CD14-positive monocyte (primary cell): ENCODE measurements at regions not wholly inside any gene's neighbourhood (a gene's known extent, or its start where the extent isn't known, plus 50 kb on each side); places are given as distances from the start of the nearest gene placed in this dataset.

Experiments
- DNase-seq, 3 donors: peaks; one replicate each; pipeline ENCODE4 v3.0.0-alpha.2; 2011 to 2022
- H2AFZ ChIP-seq: 2 replicates; pipeline ENCODE4 v1.6.0; 2012; ENCODE audit warnings: mild to moderate bottlenecking, low read depth, low read length, inconsistent platforms; ENCODE audit not compliant: insufficient read depth, poor library complexity, severe bottlenecking
- H3K27ac ChIP-seq, 2 donors: 1 replicate in 1 of 2; 2 replicates in 1 of 2; pipeline ENCODE4 v1.5.1; 2012 to 2013; ENCODE audit warnings: low read length in 2 of 2, control low read depth in 1 of 2, inconsistent platforms in 1 of 2, low read depth in 1 of 2, mild to moderate bottlenecking in 1 of 2
- H3K27me3 ChIP-seq, 2 donors: one replicate each; pipeline versions ENCODE4 v1.6.0 to v1.6.1; 2011 to 2013; ENCODE audit warnings: low read length in 2 of 2; ENCODE audit not compliant: control insufficient read depth in 2 of 2, insufficient read depth in 2 of 2
- H3K36me3 ChIP-seq, 2 donors: replicated peaks in 1 of 2; 1 replicate in 1 of 2; 2 replicates in 1 of 2; pipeline versions ENCODE4 v1.5.1 to v1.6.1; 2012 to 2013; ENCODE audit warnings: low read length in 2 of 2, control low read depth in 1 of 2, inconsistent platforms in 1 of 2, mild to moderate bottlenecking in 1 of 2; ENCODE audit not compliant: insufficient read depth in 2 of 2, control insufficient read depth in 1 of 2
- H3K4me1 ChIP-seq, 2 donors: 1 replicate in 1 of 2; 2 replicates in 1 of 2; pipeline versions ENCODE4 v1.5.1 to v1.6.1; 2012 to 2013; ENCODE audit warnings: low read length in 2 of 2, control low read depth in 1 of 2, inconsistent platforms in 1 of 2, mild to moderate bottlenecking in 1 of 2, moderate library complexity in 1 of 2; ENCODE audit not compliant: insufficient read depth in 2 of 2, control insufficient read depth in 1 of 2
- H3K4me2 ChIP-seq: replicated peaks from 2 replicates; pipeline ENCODE3; 2012; ENCODE audit warnings: low read length, moderate library complexity, mild to moderate bottlenecking; ENCODE audit not compliant: poor library complexity, severe bottlenecking; ENCODE audit errors: extremely low read depth
- H3K4me3 ChIP-seq, 3 experiments: fragments of 200-600 bp in 1 of 3; sonication (generic) in 1 of 3; replicated peaks in 1 of 3; 1 replicate in 2 of 3; 2 replicates in 1 of 3; pipeline ENCODE4 v1.5.1; 2011 to 2013; ENCODE audit warnings: low read length in 3 of 3, mild to moderate bottlenecking in 3 of 3, control low read depth in 2 of 3, low read depth in 2 of 3, inconsistent platforms in 1 of 3, moderate library complexity in 1 of 3
- H3K79me2 ChIP-seq: 2 replicates; pipeline ENCODE4 v1.6.0; 2012; ENCODE audit warnings: mild to moderate bottlenecking, control low read depth, inconsistent platforms, low read length, moderate library complexity; ENCODE audit not compliant: insufficient read depth
- H3K9ac ChIP-seq: 2 replicates; pipeline ENCODE4 v1.6.0; 2017; ENCODE audit warnings: low read length, mild to moderate bottlenecking; ENCODE audit not compliant: insufficient read depth, poor library complexity, severe bottlenecking
- H3K9me3 ChIP-seq, 2 donors: replicated peaks in 1 of 2; 1 replicate in 1 of 2; 2 replicates in 1 of 2; pipeline versions ENCODE4 v1.5.1 to v1.6.1; 2012 to 2013; ENCODE audit warnings: low read length in 2 of 2, control low read depth in 1 of 2; ENCODE audit not compliant: control insufficient read depth in 1 of 2, insufficient read depth in 1 of 2
- H4K20me1 ChIP-seq: 2 replicates; pipeline ENCODE4 v1.6.0; 2012; ENCODE audit warnings: mild to moderate bottlenecking, low read length, control low read depth, moderate library complexity; ENCODE audit not compliant: insufficient read depth
- H3K27ac Mint-ChIP-seq, 7 donors: one replicate each; pipeline ENCODE4 v1.8.0; 2020; ENCODE audit warnings: mild to moderate bottlenecking in 7 of 7, mixed read lengths in 7 of 7, moderate library complexity in 6 of 7, inconsistent platforms in 2 of 7
- H3K27me3 Mint-ChIP-seq, 3 donors: one replicate each; pipeline ENCODE4 v1.8.0; 2021 to 2022; ENCODE audit warnings: low read depth in 3 of 3, mild to moderate bottlenecking in 3 of 3, mixed read lengths in 3 of 3, moderate library complexity in 3 of 3, inconsistent platforms in 1 of 3
- H3K36me3 Mint-ChIP-seq, 2 donors: one replicate each; pipeline ENCODE4 v1.8.0; 2020; ENCODE audit warnings: mixed read lengths in 2 of 2, inconsistent platforms in 1 of 2, mild to moderate bottlenecking in 1 of 2
- H3K4me1 Mint-ChIP-seq: one replicate; pipeline ENCODE4 v1.8.0; 2020; ENCODE audit warnings: mild to moderate bottlenecking, mixed read lengths
- H3K4me3 Mint-ChIP-seq, 2 donors: one replicate each; pipeline ENCODE4 v1.8.0; 2020; ENCODE audit warnings: mild to moderate bottlenecking in 2 of 2, mixed read lengths in 2 of 2, moderate library complexity in 1 of 2
- H3K9me3 Mint-ChIP-seq, 7 donors: one replicate each; pipeline ENCODE4 v1.8.0; 2020 to 2022; ENCODE audit warnings: mixed read lengths in 7 of 7, mild to moderate bottlenecking in 6 of 7, moderate library complexity in 6 of 7, inconsistent platforms in 2 of 7
- WGBS: methylation state at CpG from one replicate; pipeline ENCODE4 v1.1.5; 2013; ENCODE audit warnings: missing lambda C conversion rate; ENCODE audit not compliant: insufficient coverage; 5-methylcytosine and 5-hydroxymethylcytosine counted together
- intact Hi-C, 2 donors: fragments of 100-400 bp; cut with micrococcal nuclease; formaldehyde crosslinking; loops; one replicate each; pipeline versions ENCODE4 v1.15.0 to v1.15.1; 2023
- TF ChIP-seq, protein P1 (sequence below): fragments of 200-600 bp; IDR thresholded peaks from one replicate; pipeline ENCODE4 v1.8.0; 2022; ENCODE audit warnings: antibody characterized with exemption, mild to moderate bottlenecking

- Histone ChIP-seq H3K9ac (no peak overlapping the region), H3K27ac (no peak overlapping the region), H3K79me2 (no peaks in the 10 kb centered on the region), H3K4me3 (no peak overlapping the region), H2AFZ (no peak overlapping the region), H3K36me3 (no peaks in the 10 kb centered on the region), H3K27me3 (peaks cover 0 to 3% of the 10 kb centered on the region in 2 donors), H3K9me3 (no peaks in the 10 kb centered on the region), H4K20me1 (no peaks in the 10 kb centered on the region), H3K4me1 (peaks cover 8 to 10% of the 10 kb centered on the region in 2 donors), H3K4me2 (no peak overlapping the region)
- Mint-ChIP-seq H3K4me3 (peak overlapping the region in 1 of 2 donors; percentile 49), H3K9me3 (peaks cover 0 to 5% (median 2%) of the 10 kb centered on the region in 7 donors), H3K36me3 (no peaks in the 10 kb centered on the region), H3K27ac (no peak overlapping the region), H3K4me1 (peaks cover 13% of the 10 kb centered on the region), H3K27me3 (peaks cover 10 to 17% (median 15%) of the 10 kb centered on the region in 3 donors)
- WGBS, result no CpG with 5 or more reads among the region's 6 CpGs
- no peak for DNase-seq
- intact Hi-C loops, result loop anchor here in 1 of 2 donors (5.0 kb wide), 1 partner anchor 63 kb away; no protein-coding TSS in a partner anchor
- TF ChIP-seq, protein P1, sequence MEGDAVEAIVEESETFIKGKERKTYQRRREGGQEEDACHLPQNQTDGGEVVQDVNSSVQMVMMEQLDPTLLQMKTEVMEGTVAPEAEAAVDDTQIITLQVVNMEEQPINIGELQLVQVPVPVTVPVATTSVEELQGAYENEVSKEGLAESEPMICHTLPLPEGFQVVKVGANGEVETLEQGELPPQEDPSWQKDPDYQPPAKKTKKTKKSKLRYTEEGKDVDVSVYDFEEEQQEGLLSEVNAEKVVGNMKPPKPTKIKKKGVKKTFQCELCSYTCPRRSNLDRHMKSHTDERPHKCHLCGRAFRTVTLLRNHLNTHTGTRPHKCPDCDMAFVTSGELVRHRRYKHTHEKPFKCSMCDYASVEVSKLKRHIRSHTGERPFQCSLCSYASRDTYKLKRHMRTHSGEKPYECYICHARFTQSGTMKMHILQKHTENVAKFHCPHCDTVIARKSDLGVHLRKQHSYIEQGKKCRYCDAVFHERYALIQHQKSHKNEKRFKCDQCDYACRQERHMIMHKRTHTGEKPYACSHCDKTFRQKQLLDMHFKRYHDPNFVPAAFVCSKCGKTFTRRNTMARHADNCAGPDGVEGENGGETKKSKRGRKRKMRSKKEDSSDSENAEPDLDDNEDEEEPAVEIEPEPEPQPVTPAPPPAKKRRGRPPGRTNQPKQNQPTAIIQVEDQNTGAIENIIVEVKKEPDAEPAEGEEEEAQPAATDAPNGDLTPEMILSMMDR, result no peak
Observed at GRCh38 chr22:44555046-44555445, 57.0 kb upstream of the RTL6 start.

- H3K9me3 ChIP-seq, result no peaks in the 10 kb centered on the region
- TF ChIP-seq, protein P1, result no peak
- H3K36me3 ChIP-seq, result no peaks in the 10 kb centered on the region
- no peak overlapping the region for H3K9ac ChIP-seq
- H3K4me2 ChIP-seq, result no peak overlapping the region
- no peaks in the 10 kb centered on the region for H3K79me2 ChIP-seq
- Mint-ChIP-seq H3K27me3 (peaks cover 10 to 21% (median 15%) of the 10 kb centered on the region in 3 donors), H3K4me3 (no peak overlapping the region), H3K4me1 (peaks cover 13% of the 10 kb centered on the region), H3K27ac (peak overlapping the region in 2 of 7 donors; percentile 68 to 75), H3K9me3 (peaks cover 0 to 5% (median under 1%) of the 10 kb centered on the region in 7 donors), H3K36me3 (no peaks in the 10 kb centered on the region)
- peaks cover 0 to 3% of the 10 kb centered on the region in 2 donors for H3K27me3 ChIP-seq
- H3K4me1 ChIP-seq, result peaks cover 8 to 10% of the 10 kb centered on the region in 2 donors
- no peak overlapping the region for H2AFZ ChIP-seq
- H3K4me3 ChIP-seq, result no peak overlapping the region
- H3K27ac ChIP-seq, result no peak overlapping the region
- no peak for DNase-seq
- 88% methylated on average over 4 of the region's 7 CpGs for WGBS
- intact Hi-C loops, result no loop called here
- no peaks in the 10 kb centered on the region for H4K20me1 ChIP-seq
Observed at GRCh38 chr22:44554411-44554810, 56.4 kb upstream of the RTL6 start.
